WTC11 (cell line): ENCODE measurements at regions not wholly inside any gene's neighbourhood (a gene's known extent, or its start where the extent isn't known, plus 50 kb on each side); places are given as distances from the start of the nearest gene placed in this dataset.

Source experiments
- ATAC-seq: fragments of 200-7000 bp; cut with Tn5 transposase; 2 replicates; pipeline ENCODE4 v1.10.0; 2021; ENCODE audit warnings: mild to moderate bottlenecking, moderate library complexity
- CTCF ChIA-PET: fragments of 300-600 bp; sonication (Branson Sonifier 250); formaldehyde crosslinking; loops from one replicate; lab custom pipeline; 2021; ENCODE audit warnings: antibody characterized with exemption; lab: Charles Lee
- POLR2A ChIA-PET: fragments of 350-600 bp; sonication (Branson Sonifier 250); formaldehyde crosslinking; loops from one replicate; lab custom pipeline; 2021; ENCODE audit warnings: antibody characterized with exemption; lab: Charles Lee
- DNase-seq: peaks from one replicate; pipeline ENCODE4 v3.0.0; 2021; ENCODE audit warnings: low spot score
- H3K27ac Mint-ChIP-seq: 2 replicates; pipeline ENCODE4 v1.8.0; 2021; ENCODE audit warnings: mixed read lengths
- H3K27me3 Mint-ChIP-seq: 2 replicates; pipeline ENCODE4 v1.8.0; 2021; ENCODE audit warnings: low read depth, mild to moderate bottlenecking, moderate library complexity, mixed read lengths
- H3K36me3 Mint-ChIP-seq: 2 replicates; pipeline ENCODE4 v1.8.0; 2021; ENCODE audit warnings: mixed read lengths
- H3K4me1 Mint-ChIP-seq: 2 replicates; pipeline ENCODE4 v1.8.0; 2022; ENCODE audit warnings: mixed read lengths
- H3K4me3 Mint-ChIP-seq: 2 replicates; pipeline ENCODE4 v1.8.0; 2021; ENCODE audit warnings: mild to moderate bottlenecking, moderate library complexity, mixed read lengths
- H3K9me3 Mint-ChIP-seq: 2 replicates; pipeline ENCODE4 v1.8.0; 2021; ENCODE audit warnings: mixed read lengths
- ETV6 ChIP-seq: sonication (generic); formaldehyde crosslinking; IDR thresholded peaks from 2 replicates; pipeline ENCODE4 v1.8.1; 2022; ENCODE audit warnings: mild to moderate bottlenecking, missing genetic modification reagents
- GRHL2 ChIP-seq: fragments of 250-450 bp; sonication (Bioruptor Pico); IDR thresholded peaks from 2 replicates; pipeline ENCODE4 v1.8.0; 2022; ENCODE audit warnings: mild to moderate bottlenecking, moderate library complexity; ENCODE audit not compliant: insufficient replicate concordance, severe bottlenecking
- HMGA2 ChIP-seq: fragments of 250-450 bp; sonication (Bioruptor Pico); IDR thresholded peaks from 2 replicates; pipeline ENCODE4 v1.4.0; 2021; ENCODE audit warnings: mild to moderate bottlenecking, moderate library complexity
- JUN ChIP-seq: sonication (generic); formaldehyde crosslinking; IDR thresholded peaks from 2 replicates; pipeline ENCODE4 v1.8.0; 2023; ENCODE audit warnings: mild to moderate bottlenecking, missing genetic modification reagents
- MYBL2 ChIP-seq: sonication (generic); formaldehyde crosslinking; IDR thresholded peaks from 2 replicates; pipeline ENCODE4 v1.8.1; 2023; ENCODE audit warnings: mild to moderate bottlenecking, moderate library complexity, missing genetic modification reagents
- NFE2L1 ChIP-seq: sonication (generic); formaldehyde crosslinking; IDR thresholded peaks from 2 replicates; pipeline ENCODE4 v1.8.1; 2023; ENCODE audit warnings: missing genetic modification reagents
- NFYB ChIP-seq: sonication (generic); formaldehyde crosslinking; conservative IDR thresholded peaks from 2 replicates; pipeline ENCODE4 v1.8.0; 2022; ENCODE audit warnings: low read depth, missing genetic modification reagents
- OVOL2 ChIP-seq: fragments of 250-450 bp; sonication (Bioruptor Pico); IDR thresholded peaks from 2 replicates; pipeline ENCODE4 v1.9.0; 2021; ENCODE audit warnings: mild to moderate bottlenecking, borderline replicate concordance
- SOX15 ChIP-seq: fragments of 250-450 bp; sonication (Bioruptor Pico); IDR thresholded peaks from 2 replicates; pipeline ENCODE4 v1.9.0; 2021; ENCODE audit warnings: mild to moderate bottlenecking
- TCF7 ChIP-seq: sonication (generic); formaldehyde crosslinking; IDR thresholded peaks from 2 replicates; pipeline ENCODE4 v1.8.0; 2022; ENCODE audit warnings: mild to moderate bottlenecking, low read depth, missing genetic modification reagents, moderate library complexity
- ZBTB21 ChIP-seq: sonication (generic); formaldehyde crosslinking; IDR thresholded peaks from 2 replicates; pipeline ENCODE4 v1.8.1; 2023; ENCODE audit warnings: mild to moderate bottlenecking, missing genetic modification reagents, borderline replicate concordance
- ZNF138 ChIP-seq: sonication (generic); formaldehyde crosslinking; conservative IDR thresholded peaks from 2 replicates; pipeline ENCODE4 v1.8.1; 2022; ENCODE audit warnings: mild to moderate bottlenecking, moderate library complexity, missing genetic modification reagents
- ZNF219 ChIP-seq: sonication (generic); formaldehyde crosslinking; IDR thresholded peaks from 2 replicates; pipeline ENCODE4 v1.8.0; 2023; ENCODE audit warnings: missing genetic modification reagents, mild to moderate bottlenecking, borderline replicate concordance
- ZNF423 ChIP-seq: fragments of 250-450 bp; sonication (Bioruptor Pico); IDR thresholded peaks from 2 replicates; pipeline ENCODE4 v2.1.2; 2022; ENCODE audit warnings: mild to moderate bottlenecking, moderate library complexity
- TF ChIP-seq, protein P1 (sequence below): sonication (generic); formaldehyde crosslinking; IDR thresholded peaks from 2 replicates; pipeline ENCODE4 v1.8.0; 2022; ENCODE audit warnings: mild to moderate bottlenecking, missing genetic modification reagents
- TF ChIP-seq, protein P2 (sequence below): sonication (generic); formaldehyde crosslinking; IDR thresholded peaks from 2 replicates; pipeline ENCODE4 v1.8.1; 2022; ENCODE audit warnings: missing genetic modification reagents, borderline replicate concordance
- TF ChIP-seq, protein P3 (sequence below): sonication (generic); formaldehyde crosslinking; IDR thresholded peaks from 2 replicates; pipeline ENCODE4 v1.8.1; 2022; ENCODE audit warnings: low read depth, missing genetic modification reagents, borderline replicate concordance
- TF ChIP-seq, protein P4 (sequence below): sonication (generic); formaldehyde crosslinking; IDR thresholded peaks from 2 replicates; pipeline ENCODE4 v1.8.1; 2023; ENCODE audit warnings: mild to moderate bottlenecking, missing genetic modification reagents, moderate library complexity
- TF ChIP-seq, protein P5 (sequence below): sonication (generic); formaldehyde crosslinking; IDR thresholded peaks from 2 replicates; pipeline ENCODE4 v1.8.1; 2023; ENCODE audit warnings: mild to moderate bottlenecking, missing genetic modification reagents
- TF ChIP-seq, protein P6 (sequence below): fragments of 250-450 bp; sonication (Bioruptor Pico); conservative IDR thresholded peaks from 2 replicates; pipeline ENCODE4 v1.9.0; 2021; ENCODE audit warnings: mild to moderate bottlenecking
- TF ChIP-seq, protein P7 (sequence below): fragments of 250-450 bp; sonication (Bioruptor Pico); IDR thresholded peaks from 2 replicates; pipeline ENCODE4 v1.9.0; 2021; ENCODE audit warnings: mild to moderate bottlenecking, borderline replicate concordance

DNA sequence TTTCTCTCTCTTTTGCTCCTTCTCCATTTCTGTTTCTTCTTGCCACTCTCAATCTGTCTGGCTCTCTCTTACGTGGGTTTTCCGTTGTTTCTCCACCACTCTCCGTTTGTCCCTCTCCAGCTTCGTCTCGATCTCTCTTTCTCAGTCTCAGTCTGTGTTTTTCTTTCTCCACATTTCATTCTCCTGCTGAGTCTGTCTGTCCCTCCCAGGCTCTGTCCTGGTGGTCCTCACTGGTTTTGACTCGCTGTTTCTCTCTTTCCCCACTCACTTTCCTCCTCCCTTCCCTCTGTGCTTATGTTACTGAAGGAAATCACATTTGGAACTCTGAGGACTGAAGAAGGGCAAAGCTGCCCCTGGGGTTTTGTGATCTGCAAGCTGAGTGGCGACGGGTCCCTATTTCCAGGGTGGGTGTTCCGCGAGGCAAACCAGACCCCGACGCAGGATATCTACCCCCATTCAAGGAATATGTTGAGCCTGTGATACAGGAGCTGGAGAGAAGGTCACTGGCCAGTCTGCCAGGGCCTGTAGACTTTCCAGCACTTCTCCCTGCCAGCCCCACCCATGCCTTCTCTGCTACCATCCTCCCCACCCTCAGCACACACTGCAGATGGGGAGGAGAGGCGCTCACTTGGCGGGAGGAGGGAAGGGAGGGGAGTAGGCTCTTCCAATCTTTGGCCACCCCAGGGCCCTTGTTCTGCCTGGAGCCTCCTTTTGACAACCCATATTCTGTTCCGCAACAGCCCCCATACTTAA lies 102.7 kb upstream of the MAP1LC3B2 start:
- H3K27me3 Mint-ChIP-seq: no peaks in the 10 kb centered on the region; the same call in 1 of the 2 replicates
- peak overlapping the region; percentile 8 for H3K27ac Mint-ChIP-seq
- ChIA-PET POLR2A (no interaction called here), CTCF (no interaction called here)
- ATAC-seq (peak; percentile 24), DNase-seq (no peak)
- H3K4me3 Mint-ChIP-seq: no peak overlapping the region
- no peaks in the 10 kb centered on the region for H3K36me3 Mint-ChIP-seq
- peaks cover 22% of the 10 kb centered on the region for H3K4me1 Mint-ChIP-seq
- no peak for TF ChIP-seq HMGA2
- no peak for TF ChIP-seq TCF7 (CRISPR knock-in tag)
- TF ChIP-seq GRHL2 (CRISPR knock-in tag): no peak
- H3K9me3 Mint-ChIP-seq: no peaks in the 10 kb centered on the region

DNA sequence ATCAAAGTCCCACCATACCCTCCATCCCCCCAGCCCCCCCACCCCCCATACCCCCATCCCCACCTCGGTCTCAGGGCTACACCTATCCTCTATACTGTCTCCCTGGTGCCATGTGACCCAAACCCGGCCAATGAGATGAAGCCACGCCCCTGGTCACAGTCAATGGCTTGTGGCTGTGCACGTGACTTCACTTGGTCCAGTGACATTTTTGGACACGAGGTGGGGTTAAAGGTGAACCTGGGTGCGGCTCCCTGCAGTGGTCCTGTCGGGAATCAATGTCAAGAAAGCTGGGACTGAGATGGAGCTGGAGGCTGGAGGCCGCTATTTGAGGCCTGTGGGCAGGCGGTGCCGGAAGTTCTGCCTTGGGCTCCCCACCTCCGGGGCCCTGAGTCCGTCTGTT lies 100.7 kb upstream of the MAP1LC3B2 start:
- H3K27me3 Mint-ChIP-seq: no peaks in the 10 kb centered on the region; the same call in 1 of the 2 replicates
- H3K4me1 Mint-ChIP-seq: peaks cover 22% of the 10 kb centered on the region
- CTCF ChIA-PET: no interaction called here
- no peaks in the 10 kb centered on the region for H3K36me3 Mint-ChIP-seq
- ATAC-seq (no peak), DNase-seq (no peak)
- TF ChIP-seq, protein P1, sequence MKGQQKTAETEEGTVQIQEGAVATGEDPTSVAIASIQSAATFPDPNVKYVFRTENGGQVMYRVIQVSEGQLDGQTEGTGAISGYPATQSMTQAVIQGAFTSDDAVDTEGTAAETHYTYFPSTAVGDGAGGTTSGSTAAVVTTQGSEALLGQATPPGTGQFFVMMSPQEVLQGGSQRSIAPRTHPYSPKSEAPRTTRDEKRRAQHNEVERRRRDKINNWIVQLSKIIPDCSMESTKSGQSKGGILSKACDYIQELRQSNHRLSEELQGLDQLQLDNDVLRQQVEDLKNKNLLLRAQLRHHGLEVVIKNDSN: peak; percentile 37; the same call in 1 of the 2 replicates
- TF ChIP-seq OVOL2 (CRISPR knock-in tag): no peak
- TF ChIP-seq JUN (CRISPR knock-in tag): no peak
- TF ChIP-seq, protein P2, sequence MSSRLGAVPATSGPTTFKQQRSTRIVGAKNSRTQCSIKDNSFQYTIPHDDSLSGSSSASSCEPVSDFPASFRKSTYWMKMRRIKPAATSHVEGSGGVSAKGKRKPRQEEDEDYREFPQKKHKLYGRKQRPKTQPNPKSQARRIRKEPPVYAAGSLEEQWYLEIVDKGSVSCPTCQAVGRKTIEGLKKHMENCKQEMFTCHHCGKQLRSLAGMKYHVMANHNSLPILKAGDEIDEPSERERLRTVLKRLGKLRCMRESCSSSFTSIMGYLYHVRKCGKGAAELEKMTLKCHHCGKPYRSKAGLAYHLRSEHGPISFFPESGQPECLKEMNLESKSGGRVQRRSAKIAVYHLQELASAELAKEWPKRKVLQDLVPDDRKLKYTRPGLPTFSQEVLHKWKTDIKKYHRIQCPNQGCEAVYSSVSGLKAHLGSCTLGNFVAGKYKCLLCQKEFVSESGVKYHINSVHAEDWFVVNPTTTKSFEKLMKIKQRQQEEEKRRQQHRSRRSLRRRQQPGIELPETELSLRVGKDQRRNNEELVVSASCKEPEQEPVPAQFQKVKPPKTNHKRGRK (CRISPR knock-in tag): no peak
- no peak for TF ChIP-seq MYBL2 (CRISPR knock-in tag)
- TF ChIP-seq, protein P3, sequence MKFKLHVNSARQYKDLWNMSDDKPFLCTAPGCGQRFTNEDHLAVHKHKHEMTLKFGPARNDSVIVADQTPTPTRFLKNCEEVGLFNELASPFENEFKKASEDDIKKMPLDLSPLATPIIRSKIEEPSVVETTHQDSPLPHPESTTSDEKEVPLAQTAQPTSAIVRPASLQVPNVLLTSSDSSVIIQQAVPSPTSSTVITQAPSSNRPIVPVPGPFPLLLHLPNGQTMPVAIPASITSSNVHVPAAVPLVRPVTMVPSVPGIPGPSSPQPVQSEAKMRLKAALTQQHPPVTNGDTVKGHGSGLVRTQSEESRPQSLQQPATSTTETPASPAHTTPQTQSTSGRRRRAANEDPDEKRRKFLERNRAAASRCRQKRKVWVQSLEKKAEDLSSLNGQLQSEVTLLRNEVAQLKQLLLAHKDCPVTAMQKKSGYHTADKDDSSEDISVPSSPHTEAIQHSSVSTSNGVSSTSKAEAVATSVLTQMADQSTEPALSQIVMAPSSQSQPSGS (CRISPR knock-in tag): no peak
- no peak for TF ChIP-seq NFYB (CRISPR knock-in tag)
- TF ChIP-seq ZNF423: no peak
- TF ChIP-seq ZNF138 (CRISPR knock-in tag): no peak
- TF ChIP-seq ETV6 (CRISPR knock-in tag): no peak
- TF ChIP-seq, protein P4, sequence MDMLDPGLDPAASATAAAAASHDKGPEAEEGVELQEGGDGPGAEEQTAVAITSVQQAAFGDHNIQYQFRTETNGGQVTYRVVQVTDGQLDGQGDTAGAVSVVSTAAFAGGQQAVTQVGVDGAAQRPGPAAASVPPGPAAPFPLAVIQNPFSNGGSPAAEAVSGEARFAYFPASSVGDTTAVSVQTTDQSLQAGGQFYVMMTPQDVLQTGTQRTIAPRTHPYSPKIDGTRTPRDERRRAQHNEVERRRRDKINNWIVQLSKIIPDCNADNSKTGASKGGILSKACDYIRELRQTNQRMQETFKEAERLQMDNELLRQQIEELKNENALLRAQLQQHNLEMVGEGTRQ (CRISPR knock-in tag): peak; percentile 58; the same call in 1 of the 2 replicates
- TF ChIP-seq ZNF219 (CRISPR knock-in tag): no peak
- TF ChIP-seq ZBTB21 (CRISPR knock-in tag): no peak
- TF ChIP-seq, protein P5, sequence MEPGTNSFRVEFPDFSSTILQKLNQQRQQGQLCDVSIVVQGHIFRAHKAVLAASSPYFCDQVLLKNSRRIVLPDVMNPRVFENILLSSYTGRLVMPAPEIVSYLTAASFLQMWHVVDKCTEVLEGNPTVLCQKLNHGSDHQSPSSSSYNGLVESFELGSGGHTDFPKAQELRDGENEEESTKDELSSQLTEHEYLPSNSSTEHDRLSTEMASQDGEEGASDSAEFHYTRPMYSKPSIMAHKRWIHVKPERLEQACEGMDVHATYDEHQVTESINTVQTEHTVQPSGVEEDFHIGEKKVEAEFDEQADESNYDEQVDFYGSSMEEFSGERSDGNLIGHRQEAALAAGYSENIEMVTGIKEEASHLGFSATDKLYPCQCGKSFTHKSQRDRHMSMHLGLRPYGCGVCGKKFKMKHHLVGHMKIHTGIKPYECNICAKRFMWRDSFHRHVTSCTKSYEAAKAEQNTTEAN (CRISPR knock-in tag): no peak
- no peak for TF ChIP-seq NFE2L1 (CRISPR knock-in tag)
- TF ChIP-seq, protein P6, sequence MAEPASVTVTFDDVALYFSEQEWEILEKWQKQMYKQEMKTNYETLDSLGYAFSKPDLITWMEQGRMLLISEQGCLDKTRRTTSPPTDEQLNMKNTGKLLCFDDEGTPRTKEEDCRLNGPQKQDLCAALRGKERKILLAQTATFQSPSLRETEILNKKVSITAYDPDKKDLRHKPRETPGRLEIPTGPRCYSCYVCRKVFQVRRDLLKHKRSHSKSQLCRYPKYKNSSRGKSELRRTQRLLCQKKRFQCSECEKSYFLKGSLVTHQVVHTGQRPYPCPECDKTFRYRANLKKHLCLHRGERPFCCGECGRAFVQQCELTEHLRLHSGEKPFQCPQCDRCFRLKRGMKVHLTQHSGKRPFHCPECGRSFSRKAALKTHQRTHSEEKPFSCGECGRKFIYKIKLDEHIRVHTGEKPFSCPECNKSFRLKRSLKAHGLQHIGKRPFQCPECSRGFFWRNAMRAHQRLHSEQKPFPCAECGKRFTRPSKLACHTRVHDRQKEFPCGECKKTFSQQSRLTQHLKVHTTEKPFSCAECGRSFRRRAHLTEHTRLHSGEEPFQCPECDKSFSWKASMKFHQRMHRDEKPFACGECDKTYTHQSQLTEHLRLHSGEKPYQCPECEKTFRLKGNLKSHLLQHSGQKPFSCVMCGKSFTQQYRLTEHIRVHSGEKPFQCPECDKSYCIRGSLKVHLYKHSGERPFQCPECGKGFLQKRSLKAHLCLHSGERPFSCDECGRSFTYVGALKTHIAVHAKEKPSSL (CRISPR knock-in tag): no peak
- no peak for TF ChIP-seq SOX15 (CRISPR knock-in tag)
- TF ChIP-seq, protein P7, sequence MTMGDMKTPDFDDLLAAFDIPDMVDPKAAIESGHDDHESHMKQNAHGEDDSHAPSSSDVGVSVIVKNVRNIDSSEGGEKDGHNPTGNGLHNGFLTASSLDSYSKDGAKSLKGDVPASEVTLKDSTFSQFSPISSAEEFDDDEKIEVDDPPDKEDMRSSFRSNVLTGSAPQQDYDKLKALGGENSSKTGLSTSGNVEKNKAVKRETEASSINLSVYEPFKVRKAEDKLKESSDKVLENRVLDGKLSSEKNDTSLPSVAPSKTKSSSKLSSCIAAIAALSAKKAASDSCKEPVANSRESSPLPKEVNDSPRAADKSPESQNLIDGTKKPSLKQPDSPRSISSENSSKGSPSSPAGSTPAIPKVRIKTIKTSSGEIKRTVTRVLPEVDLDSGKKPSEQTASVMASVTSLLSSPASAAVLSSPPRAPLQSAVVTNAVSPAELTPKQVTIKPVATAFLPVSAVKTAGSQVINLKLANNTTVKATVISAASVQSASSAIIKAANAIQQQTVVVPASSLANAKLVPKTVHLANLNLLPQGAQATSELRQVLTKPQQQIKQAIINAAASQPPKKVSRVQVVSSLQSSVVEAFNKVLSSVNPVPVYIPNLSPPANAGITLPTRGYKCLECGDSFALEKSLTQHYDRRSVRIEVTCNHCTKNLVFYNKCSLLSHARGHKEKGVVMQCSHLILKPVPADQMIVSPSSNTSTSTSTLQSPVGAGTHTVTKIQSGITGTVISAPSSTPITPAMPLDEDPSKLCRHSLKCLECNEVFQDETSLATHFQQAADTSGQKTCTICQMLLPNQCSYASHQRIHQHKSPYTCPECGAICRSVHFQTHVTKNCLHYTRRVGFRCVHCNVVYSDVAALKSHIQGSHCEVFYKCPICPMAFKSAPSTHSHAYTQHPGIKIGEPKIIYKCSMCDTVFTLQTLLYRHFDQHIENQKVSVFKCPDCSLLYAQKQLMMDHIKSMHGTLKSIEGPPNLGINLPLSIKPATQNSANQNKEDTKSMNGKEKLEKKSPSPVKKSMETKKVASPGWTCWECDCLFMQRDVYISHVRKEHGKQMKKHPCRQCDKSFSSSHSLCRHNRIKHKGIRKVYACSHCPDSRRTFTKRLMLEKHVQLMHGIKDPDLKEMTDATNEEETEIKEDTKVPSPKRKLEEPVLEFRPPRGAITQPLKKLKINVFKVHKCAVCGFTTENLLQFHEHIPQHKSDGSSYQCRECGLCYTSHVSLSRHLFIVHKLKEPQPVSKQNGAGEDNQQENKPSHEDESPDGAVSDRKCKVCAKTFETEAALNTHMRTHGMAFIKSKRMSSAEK (CRISPR knock-in tag): no peak
- POLR2A ChIA-PET: no interaction called here
- H3K4me3 Mint-ChIP-seq: no peak overlapping the region
- no peaks in the 10 kb centered on the region for H3K9me3 Mint-ChIP-seq
- no peak overlapping the region for H3K27ac Mint-ChIP-seq
